Activated B cell treated with CpG ODN at 0.5 μM for 24 hours (primary cell): ENCODE measurements at regions not wholly inside any gene's neighbourhood (a gene's known extent, or its start where the extent isn't known, plus 50 kb on each side); places are given as distances from the start of the nearest gene placed in this dataset.

Experiments used
- ATAC-seq: fragments of 200-7000 bp; cut with Tn5 transposase; one replicate; pipeline ENCODE4 v1.10.0; 2021; ENCODE audit warnings: low read depth, mild to moderate bottlenecking, moderate library complexity
- CTCF ChIA-PET: fragments of 350-600 bp; sonication (Branson Sonifier 250); formaldehyde crosslinking; loops from one replicate; lab custom pipeline; 2021; ENCODE audit warnings: antibody characterized with exemption; lab: Charles Lee
- POLR2A ChIA-PET: fragments of 350-600 bp; sonication (Branson Sonifier 250); formaldehyde crosslinking; loops from one replicate; lab custom pipeline; 2021; ENCODE audit warnings: antibody characterized with exemption; lab: Charles Lee
- DNase-seq: peaks from one replicate; pipeline ENCODE4 v3.0.0; 2022
- H3K27ac Mint-ChIP-seq: one replicate; pipeline ENCODE4 v1.8.0; 2020; ENCODE audit warnings: mixed read lengths
- H3K27me3 Mint-ChIP-seq: one replicate; pipeline ENCODE4 v1.8.0; 2021; ENCODE audit warnings: mixed read lengths
- H3K36me3 Mint-ChIP-seq: one replicate; pipeline ENCODE4 v1.8.0; 2021; ENCODE audit warnings: low read depth, mixed read lengths
- H3K4me1 Mint-ChIP-seq: one replicate; pipeline ENCODE4 v1.8.0; 2021; ENCODE audit warnings: mixed read lengths
- H3K4me3 Mint-ChIP-seq: one replicate; pipeline ENCODE4 v1.8.0; 2020; ENCODE audit warnings: mild to moderate bottlenecking, mixed read lengths
- H3K9me3 Mint-ChIP-seq: one replicate; pipeline ENCODE4 v1.8.0; 2020; ENCODE audit warnings: mixed read lengths
- CTCF ChIP-seq: fragments of 200-600 bp; IDR thresholded peaks from one replicate; pipeline ENCODE4 v1.8.0; 2022; ENCODE audit warnings: antibody characterized with exemption, mild to moderate bottlenecking
- intact Hi-C: fragments of 100-400 bp; cut with micrococcal nuclease; formaldehyde crosslinking; loops from one replicate; pipeline ENCODE4 v1.15.1; 2024

GRCh38 chr11:116647305-116648080 lies 125.3 kb downstream of the BUD13 start:
- Mint-ChIP-seq H3K4me3 (no peak overlapping the region), H3K27ac (no peak overlapping the region), H3K36me3 (no peaks in the 10 kb centered on the region), H3K27me3 (peaks cover 7% of the 10 kb centered on the region), H3K4me1 (no peaks in the 10 kb centered on the region), H3K9me3 (no peaks in the 10 kb centered on the region)
- CTCF ChIA-PET, result no interaction called here
- ATAC-seq (no peak), DNase-seq (no peak)
- POLR2A ChIA-PET, result no interaction called here
- TF ChIP-seq CTCF, result no peak
- intact Hi-C loops, result no loop called here

- Mint-ChIP-seq H3K27ac (no peak overlapping the region), H3K4me1 (no peaks in the 10 kb centered on the region), H3K27me3 (peaks cover 7% of the 10 kb centered on the region), H3K4me3 (no peak overlapping the region), H3K9me3 (no peaks in the 10 kb centered on the region), H3K36me3 (no peaks in the 10 kb centered on the region)
- DNase-seq (no peak), ATAC-seq (no peak)
- POLR2A ChIA-PET, result no interaction called here
- intact Hi-C loops, result no loop called here
- no peak for TF ChIP-seq CTCF
- CTCF ChIA-PET, result no interaction called here
Measured at GRCh38 chr11:116646191-116646590, 126.6 kb downstream of the BUD13 start.

- no peak for TF ChIP-seq CTCF
- Mint-ChIP-seq H3K27ac (no peak overlapping the region), H3K9me3 (no peaks in the 10 kb centered on the region), H3K4me3 (no peak overlapping the region), H3K4me1 (no peaks in the 10 kb centered on the region), H3K36me3 (no peaks in the 10 kb centered on the region), H3K27me3 (peaks cover 3% of the 10 kb centered on the region)
- ATAC-seq (no peak), DNase-seq (no peak)
- intact Hi-C loops, result no loop called here
- ChIA-PET CTCF (no interaction called here), POLR2A (no interaction called here)
Measured at GRCh38 chr11:116644941-116645305, 127.9 kb downstream of the BUD13 start.

- CTCF ChIA-PET, result no interaction called here
Measured at GRCh38 chr11:116644201-116644940, 128.4 kb downstream of the BUD13 start.

More at GRCh38 chr11:116644201-116644940, 128.4 kb downstream of the BUD13 start:
- Mint-ChIP-seq H3K9me3 (no peaks in the 10 kb centered on the region), H3K36me3 (no peaks in the 10 kb centered on the region), H3K4me1 (no peaks in the 10 kb centered on the region), H3K27me3 (peaks cover 3% of the 10 kb centered on the region), H3K4me3 (no peak overlapping the region), H3K27ac (no peak overlapping the region)
- POLR2A ChIA-PET, result no interaction called here
- DNase-seq (no peak), ATAC-seq (no peak)
- intact Hi-C loops, result no loop called here
- TF ChIP-seq CTCF, result no peak
